Fibroblast of lung (primary cell): ENCODE measurements at regions not wholly inside any gene's neighbourhood (a gene's known extent, or its start where the extent isn't known, plus 50 kb on each side); places are given as distances from the start of the nearest gene placed in this dataset.

Experiments used
- DNase-seq, 2 donors: peaks; one replicate each; pipeline versions ENCODE4 v3.0.0 to v3.0.0-alpha.2; 2010; ENCODE audit warnings: low read depth in 2 of 2
- H2AFZ ChIP-seq: 2 replicates; pipeline ENCODE4 v1.5.1; 2012; ENCODE audit warnings: low read length, control low read depth, inconsistent platforms
- H3K27ac ChIP-seq: 2 replicates; pipeline ENCODE4 v1.5.1; 2011; ENCODE audit warnings: low read length, control low read depth; ENCODE audit not compliant: insufficient read depth
- H3K27me3 ChIP-seq: 2 replicates; pipeline ENCODE4 v1.5.1; 2011; ENCODE audit warnings: mild to moderate bottlenecking, low read length; ENCODE audit not compliant: control insufficient read depth, insufficient read depth
- H3K36me3 ChIP-seq: 2 replicates; pipeline ENCODE4 v1.5.1; 2011; ENCODE audit warnings: low read length; ENCODE audit not compliant: control insufficient read depth, insufficient read depth
- H3K4me1 ChIP-seq: 2 replicates; pipeline ENCODE4 v1.5.1; 2011; ENCODE audit warnings: low read length; ENCODE audit not compliant: control insufficient read depth, insufficient read depth; ENCODE audit errors: extremely low read depth
- H3K4me2 ChIP-seq: 2 replicates; pipeline ENCODE4 v1.5.1; 2011; ENCODE audit warnings: low read length, control low read depth; ENCODE audit not compliant: insufficient read depth; ENCODE audit errors: extremely low read depth
- H3K4me3 ChIP-seq, 4 experiments: fragments of 200-600 bp in 1 of 4; sonication (generic) in 1 of 4; replicated peaks in 1 of 4; 2 replicates each; pipeline ENCODE4 v1.5.1; 2011 to 2016; ENCODE audit warnings: low read length in 4 of 4, low read depth in 3 of 4, mild to moderate bottlenecking in 3 of 4, control low read depth in 2 of 4, inconsistent platforms in 1 of 4, mixed read lengths in 1 of 4; ENCODE audit not compliant: insufficient read depth in 1 of 4; ENCODE audit errors: control extremely low read depth in 1 of 4
- H3K79me2 ChIP-seq: 2 replicates; pipeline ENCODE4 v1.5.1; 2012; ENCODE audit warnings: mild to moderate bottlenecking, low read length, inconsistent platforms; ENCODE audit not compliant: control insufficient read depth, insufficient read depth
- H3K9ac ChIP-seq: 2 replicates; pipeline ENCODE4 v1.5.1; 2011; ENCODE audit warnings: mild to moderate bottlenecking, low read length, control low read depth; ENCODE audit not compliant: insufficient read depth
- H3K9me3 ChIP-seq: 2 replicates; pipeline ENCODE4 v1.5.1; 2012; ENCODE audit warnings: low read depth, low read length; ENCODE audit not compliant: control insufficient read depth, insufficient read depth
- H4K20me1 ChIP-seq: 2 replicates; pipeline ENCODE4 v1.5.1; 2011; ENCODE audit warnings: low read length; ENCODE audit not compliant: control insufficient read depth, insufficient read depth; ENCODE audit errors: extremely low read depth
- EZH2 ChIP-seq: IDR thresholded peaks from 2 replicates; pipeline ENCODE4 v1.5.1; 2012; ENCODE audit warnings: low read length, control low read depth, mild to moderate bottlenecking; ENCODE audit errors: missing control alignments
- TF ChIP-seq, protein P1 (sequence below), 2 donors: IDR thresholded peaks in 1 of 2; conservative IDR thresholded peaks in 1 of 2; 1 replicate in 1 of 2; 2 replicates in 1 of 2; pipeline ENCODE4 v1.5.1; 2011 to 2012; ENCODE audit warnings: low read length in 2 of 2, control low read depth in 1 of 2, inconsistent platforms in 1 of 2, low read depth in 1 of 2, mild to moderate bottlenecking in 1 of 2

DNA sequence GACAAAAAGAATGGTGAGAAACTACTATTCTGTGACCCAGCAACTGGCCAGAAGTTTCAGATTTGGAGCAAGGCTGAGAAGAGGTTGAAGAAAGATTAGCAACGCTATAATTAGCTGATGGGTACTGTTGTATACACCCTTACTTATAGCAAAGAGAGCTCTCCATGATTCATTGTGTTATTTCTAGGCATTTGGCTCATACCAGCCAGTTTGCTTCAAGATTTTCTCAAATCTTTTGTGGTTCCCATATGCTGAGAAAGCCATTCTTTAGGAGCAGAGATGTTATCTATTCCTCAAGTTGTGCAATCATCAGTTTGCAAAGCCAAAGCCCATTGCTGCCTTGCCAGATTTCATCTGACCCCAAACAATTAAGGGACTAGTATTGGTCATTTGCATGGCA, 179.4 kb downstream of the ETS1 start:
- H3K9ac ChIP-seq = no peak overlapping the region
- H3K4me1 ChIP-seq = peaks cover 23% of the 10 kb centered on the region
- no peaks in the 10 kb centered on the region for H3K36me3 ChIP-seq
- H2AFZ ChIP-seq = no peak overlapping the region
- H3K27ac ChIP-seq = no peak overlapping the region
- TF ChIP-seq, protein P1, sequence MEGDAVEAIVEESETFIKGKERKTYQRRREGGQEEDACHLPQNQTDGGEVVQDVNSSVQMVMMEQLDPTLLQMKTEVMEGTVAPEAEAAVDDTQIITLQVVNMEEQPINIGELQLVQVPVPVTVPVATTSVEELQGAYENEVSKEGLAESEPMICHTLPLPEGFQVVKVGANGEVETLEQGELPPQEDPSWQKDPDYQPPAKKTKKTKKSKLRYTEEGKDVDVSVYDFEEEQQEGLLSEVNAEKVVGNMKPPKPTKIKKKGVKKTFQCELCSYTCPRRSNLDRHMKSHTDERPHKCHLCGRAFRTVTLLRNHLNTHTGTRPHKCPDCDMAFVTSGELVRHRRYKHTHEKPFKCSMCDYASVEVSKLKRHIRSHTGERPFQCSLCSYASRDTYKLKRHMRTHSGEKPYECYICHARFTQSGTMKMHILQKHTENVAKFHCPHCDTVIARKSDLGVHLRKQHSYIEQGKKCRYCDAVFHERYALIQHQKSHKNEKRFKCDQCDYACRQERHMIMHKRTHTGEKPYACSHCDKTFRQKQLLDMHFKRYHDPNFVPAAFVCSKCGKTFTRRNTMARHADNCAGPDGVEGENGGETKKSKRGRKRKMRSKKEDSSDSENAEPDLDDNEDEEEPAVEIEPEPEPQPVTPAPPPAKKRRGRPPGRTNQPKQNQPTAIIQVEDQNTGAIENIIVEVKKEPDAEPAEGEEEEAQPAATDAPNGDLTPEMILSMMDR (conservative IDR thresholded peaks at IDR 0.05 in 1 of 2, IDR thresholded peaks at IDR 0.05 in 1 of 2; ENCODE audit: low read depth in 1 of 2, low read length in 2 of 2) = no peak
- no peak for TF ChIP-seq EZH2
- peak overlapping the region; percentile 20 for H3K4me2 ChIP-seq
- H3K27me3 ChIP-seq = no peaks in the 10 kb centered on the region
- H3K79me2 ChIP-seq = no peaks in the 10 kb centered on the region
- H3K9me3 ChIP-seq = no peaks in the 10 kb centered on the region
- H3K4me3 ChIP-seq = no peak overlapping the region
- no peaks in the 10 kb centered on the region for H4K20me1 ChIP-seq
- DNase-seq = peak; percentile 87 to 88

DNA sequence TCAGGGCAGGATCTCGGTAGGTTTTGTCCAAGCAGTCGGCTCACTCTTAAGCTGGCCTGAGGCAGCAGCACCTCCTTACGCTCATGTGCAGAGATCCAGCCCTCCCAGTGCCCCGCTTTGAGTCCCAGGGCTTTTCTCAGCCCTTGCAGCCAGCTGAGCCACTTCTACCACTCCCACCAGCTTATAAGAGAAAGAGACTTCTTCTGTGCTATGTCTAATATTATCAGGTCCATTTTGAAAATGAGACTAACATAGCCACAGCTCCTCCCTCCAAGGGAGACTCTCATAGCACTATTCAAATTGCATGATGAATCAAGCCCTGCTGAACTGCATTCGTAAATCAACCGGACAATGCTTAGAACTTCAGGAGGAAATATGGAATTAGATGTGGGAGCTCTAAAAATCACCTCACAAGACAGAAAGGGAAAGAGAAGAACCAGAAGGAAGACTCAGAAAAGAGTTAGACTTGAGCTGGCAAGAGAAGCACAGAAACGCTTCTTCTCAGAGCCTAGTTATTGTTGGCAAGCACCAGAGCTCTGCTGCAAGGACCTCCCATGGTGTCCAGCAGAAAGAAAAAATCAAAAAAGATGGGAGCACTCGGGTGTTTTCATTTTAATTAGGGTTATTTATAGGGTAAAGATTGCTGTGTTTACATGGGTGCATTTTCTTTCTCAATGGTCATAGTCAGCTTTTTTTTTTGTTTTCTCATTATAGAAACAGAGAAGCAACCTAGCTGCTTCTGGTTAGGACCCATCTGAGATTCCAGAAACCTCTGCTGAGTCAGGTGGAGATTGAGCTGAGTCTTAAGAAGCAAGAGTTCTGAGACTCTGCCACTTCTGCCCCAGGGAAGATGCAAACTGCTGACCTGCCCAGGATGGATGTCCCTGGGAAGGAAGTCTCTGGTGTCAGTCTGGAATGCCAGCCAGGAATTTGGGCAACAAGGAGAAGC, 181.4 kb downstream of the ETS1 start:
- H3K9me3 ChIP-seq = no peaks in the 10 kb centered on the region
- peaks cover 23% of the 10 kb centered on the region for H3K4me1 ChIP-seq
- H3K27me3 ChIP-seq = no peaks in the 10 kb centered on the region
- no peak overlapping the region for H3K4me2 ChIP-seq
- no peaks in the 10 kb centered on the region for H3K79me2 ChIP-seq
- no peaks in the 10 kb centered on the region for H4K20me1 ChIP-seq
- DNase-seq = no peak
- H3K9ac ChIP-seq = no peak overlapping the region
- no peak for TF ChIP-seq EZH2
- TF ChIP-seq, protein P1 (conservative IDR thresholded peaks at IDR 0.05 in 1 of 2, IDR thresholded peaks at IDR 0.05 in 1 of 2; ENCODE audit: low read depth in 1 of 2, low read length in 2 of 2) = no peak
- no peak overlapping the region for H3K4me3 ChIP-seq
- no peaks in the 10 kb centered on the region for H3K36me3 ChIP-seq
- H3K27ac ChIP-seq = no peak overlapping the region
- H2AFZ ChIP-seq = no peak overlapping the region

DNA sequence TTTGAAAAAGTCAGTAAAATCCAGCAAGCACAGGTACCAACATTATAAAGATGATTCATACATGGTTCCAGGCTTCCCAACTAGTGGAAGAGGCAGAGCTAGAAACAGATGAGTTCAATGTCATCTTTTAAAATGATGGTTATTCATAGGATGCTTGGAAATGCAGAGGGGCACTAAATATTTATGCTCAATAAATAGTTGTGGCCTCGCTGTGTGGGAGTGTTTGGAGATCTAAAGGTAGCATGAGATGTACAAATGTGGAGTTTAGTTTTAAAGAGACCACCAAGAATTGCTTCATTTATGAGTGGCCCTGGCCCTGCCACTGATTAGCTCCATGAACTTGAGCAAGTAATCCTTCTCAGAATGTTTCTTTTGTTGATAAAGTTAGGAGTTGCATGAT, 182.2 kb downstream of the ETS1 start:
- no peak for DNase-seq
- no peaks in the 10 kb centered on the region for H3K27me3 ChIP-seq
- no peak overlapping the region for H3K4me2 ChIP-seq
- H2AFZ ChIP-seq = no peak overlapping the region
- no peak overlapping the region for H3K27ac ChIP-seq
- no peak overlapping the region for H3K4me3 ChIP-seq
- no peaks in the 10 kb centered on the region for H4K20me1 ChIP-seq
- H3K9ac ChIP-seq = no peak overlapping the region
- no peak for TF ChIP-seq EZH2
- TF ChIP-seq, protein P1 (conservative IDR thresholded peaks at IDR 0.05 in 1 of 2, IDR thresholded peaks at IDR 0.05 in 1 of 2; ENCODE audit: low read depth in 1 of 2, low read length in 2 of 2) = no peak
- no peaks in the 10 kb centered on the region for H3K79me2 ChIP-seq
- no peaks in the 10 kb centered on the region for H3K9me3 ChIP-seq
- H3K4me1 ChIP-seq = peaks cover 23% of the 10 kb centered on the region
- no peaks in the 10 kb centered on the region for H3K36me3 ChIP-seq
